HG02943 (cell line): ENCODE measurements at regions not wholly inside any gene's neighbourhood (a gene's known extent, or its start where the extent isn't known, plus 50 kb on each side); places are given as distances from the start of the nearest gene placed in this dataset.
"Not testable (repeated sequence)": the region's sequence is repeated elsewhere in the genome, so short reads cannot be mapped to it uniquely, and the experiment has no call there.

Experiments
- ATAC-seq: cut with Tn5 transposase; IDR thresholded peaks from one replicate; pipeline ENCODE4 v1.9.1; 2021; ENCODE audit warnings: mild to moderate bottlenecking, low read depth, moderate library complexity; ENCODE audit not compliant: unreplicated experiment

DNA sequence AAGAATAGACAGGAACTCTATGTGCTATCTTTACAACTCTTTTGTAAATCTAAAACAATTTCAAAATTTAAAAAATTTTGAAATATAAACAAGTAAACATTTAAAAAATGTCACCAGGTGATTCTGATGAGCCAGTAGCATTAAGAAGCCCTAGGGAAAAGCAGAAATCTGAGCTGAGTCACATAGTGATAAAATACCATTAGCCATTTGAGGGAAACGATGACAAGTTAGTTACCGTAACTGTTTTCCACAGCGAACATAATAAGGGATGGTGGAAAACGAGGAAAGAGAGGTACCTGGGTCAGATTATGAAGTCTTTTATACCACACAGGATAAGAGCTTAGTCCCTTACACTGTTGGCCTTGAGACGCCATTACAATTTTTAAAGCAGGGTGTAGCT is 55.5 kb downstream of the PRR15 start:
- no peak for ATAC-seq

DNA sequence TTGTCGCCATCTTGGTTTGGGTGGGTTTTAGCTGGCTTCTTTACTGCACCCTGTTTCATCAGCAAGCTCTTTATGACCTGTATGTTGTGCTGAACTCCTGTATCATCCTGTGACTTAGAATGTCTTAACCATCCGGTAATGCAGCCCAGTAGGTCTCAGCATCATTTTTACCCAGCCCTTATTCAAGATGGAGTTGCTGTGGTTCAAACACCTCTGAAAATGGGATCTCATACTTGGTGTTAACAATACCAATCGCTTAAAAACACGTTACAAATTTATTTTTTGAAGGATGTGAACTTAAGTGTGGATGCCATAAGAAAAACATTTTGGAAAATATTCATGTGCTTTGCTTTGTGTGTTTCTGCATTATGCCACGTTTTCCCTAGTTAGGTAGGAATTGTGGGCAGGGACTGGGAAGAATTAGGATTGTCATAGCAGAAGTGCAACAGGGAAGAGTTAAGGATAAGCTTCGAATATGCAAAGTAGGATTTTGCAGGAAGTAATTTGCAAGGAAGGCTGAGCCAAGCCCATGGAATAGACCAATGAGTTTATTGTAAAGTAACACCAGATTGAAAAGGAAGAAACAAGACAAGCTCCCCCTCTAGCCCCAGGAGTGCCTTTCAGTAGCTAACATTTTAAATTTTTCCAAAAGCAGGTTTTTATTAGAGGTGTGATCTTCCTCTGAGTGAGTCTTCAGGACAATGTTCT is 56.4 kb downstream of the PRR15 start:
- no peak for ATAC-seq

DNA sequence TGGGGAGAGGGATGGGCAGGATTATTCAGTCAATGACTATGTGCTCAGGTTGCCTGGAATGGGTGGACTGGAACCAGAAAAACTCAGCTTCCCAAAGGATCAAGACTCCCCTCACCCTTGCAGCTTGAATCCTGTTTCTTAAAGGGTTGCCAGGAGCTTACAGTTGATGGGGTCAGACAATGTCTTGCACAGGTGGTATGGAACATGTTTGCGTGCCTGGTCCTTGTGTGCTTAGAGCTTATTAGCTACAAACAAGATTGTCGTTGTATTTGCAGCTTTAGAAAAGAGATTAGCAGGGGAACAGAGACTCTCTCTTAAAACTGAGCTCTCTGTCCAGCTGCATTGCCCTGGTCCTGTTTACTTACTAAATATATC is 56.9 kb downstream of the PRR15 start:
- ATAC-seq = no peak

DNA sequence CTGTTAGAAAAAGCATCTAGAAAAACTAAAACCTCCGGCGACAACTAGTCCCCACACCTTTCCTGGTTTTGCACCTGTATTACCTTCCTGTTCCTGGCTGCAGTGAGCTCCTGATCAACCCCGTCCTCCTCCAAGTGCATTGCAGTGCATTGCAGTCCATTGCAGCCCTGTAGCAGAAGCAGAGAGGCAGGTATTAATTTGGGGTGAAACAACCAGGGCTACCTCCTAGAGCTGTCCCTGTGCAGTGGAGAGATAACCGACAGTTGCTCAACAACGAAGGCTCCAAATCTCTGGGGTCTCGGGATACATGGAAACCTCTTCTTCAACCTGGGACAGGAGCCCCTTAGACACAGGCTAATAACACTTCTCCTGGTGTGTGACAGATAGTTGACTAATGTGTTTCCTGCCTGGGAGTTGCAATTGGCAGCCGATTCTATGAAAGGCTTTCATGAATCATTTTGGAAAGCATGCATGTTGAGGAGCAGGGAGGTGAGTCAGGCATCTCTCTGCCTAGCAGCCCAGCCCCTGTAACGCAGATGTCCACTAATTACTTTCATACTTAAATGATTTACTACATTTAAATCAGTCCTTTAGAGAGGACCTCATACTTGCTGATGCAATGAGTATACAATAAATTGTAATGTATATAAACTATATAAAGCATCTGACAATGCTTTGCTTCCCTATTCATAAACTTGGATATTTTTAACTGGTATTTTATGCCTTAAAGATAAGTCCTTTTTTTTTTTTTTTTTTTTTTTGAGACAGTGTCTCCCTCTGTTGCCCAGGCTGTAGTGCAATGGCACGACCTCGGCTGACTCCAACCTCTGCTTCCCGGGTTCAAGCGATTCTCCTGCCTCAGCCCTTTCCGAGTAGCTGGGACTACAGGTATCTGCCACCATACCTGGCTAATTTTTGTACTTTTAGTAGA is 59.0 kb downstream of the PRR15 start:
- ATAC-seq = no peak

DNA sequence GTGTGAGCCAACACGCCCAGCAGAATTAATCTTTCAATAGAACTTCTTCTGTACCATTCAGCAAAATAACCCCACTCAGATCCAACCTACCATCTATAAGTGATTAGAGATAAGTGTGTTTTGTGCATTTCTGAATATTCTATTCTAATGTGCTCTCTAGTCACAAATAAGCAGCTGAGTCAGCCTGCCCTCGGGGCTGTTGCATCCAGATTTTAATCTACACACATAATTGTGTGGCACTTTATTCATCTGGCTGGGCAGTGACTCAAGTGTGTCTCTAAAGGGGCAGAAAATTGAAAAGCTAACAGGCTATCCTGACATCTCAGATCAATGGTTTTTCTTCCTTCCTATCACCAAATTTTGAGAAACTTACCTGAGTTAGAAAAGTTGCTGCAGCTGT is 60.3 kb downstream of the PRR15 start:
- ATAC-seq = no peak

DNA sequence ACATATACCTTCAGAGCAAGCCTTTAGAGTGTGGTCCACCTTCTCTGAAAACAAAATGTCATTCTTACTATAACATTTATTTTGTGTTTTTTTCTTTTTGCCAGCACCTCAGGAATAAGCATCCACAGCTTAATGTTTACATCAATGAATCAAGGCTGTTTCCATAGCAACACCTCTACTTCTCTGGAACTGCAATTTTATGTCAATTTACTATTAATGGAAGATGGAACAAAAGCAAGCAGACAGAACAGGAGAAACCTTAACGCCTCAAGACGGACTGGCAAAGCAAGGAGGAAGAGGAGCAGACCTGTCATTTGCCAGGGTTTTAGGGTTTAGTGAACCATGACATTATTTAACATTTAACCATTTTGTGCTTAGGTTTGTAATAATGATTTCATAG is 63.1 kb downstream of the PRR15 start:
- no peak for ATAC-seq

DNA sequence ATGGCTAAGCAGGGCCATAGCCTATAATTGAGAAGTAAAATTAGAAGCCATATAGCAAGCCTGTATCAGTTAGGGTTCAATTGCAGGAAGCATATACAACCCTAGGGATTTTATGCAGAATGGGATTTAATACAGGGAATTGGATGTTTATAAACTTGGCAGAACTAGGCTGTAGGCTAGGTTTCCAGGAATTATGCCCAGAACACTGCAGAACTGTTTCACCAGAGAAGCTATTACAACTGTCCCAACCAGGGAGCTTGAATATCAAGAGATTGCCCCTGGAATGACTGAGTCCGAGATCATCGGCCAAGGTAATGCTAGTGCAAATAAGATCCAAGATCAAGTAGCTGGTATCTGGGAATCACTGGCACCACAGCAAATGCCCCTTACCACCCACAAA is 64.0 kb downstream of the PRR15 start:
- no peak for ATAC-seq

DNA sequence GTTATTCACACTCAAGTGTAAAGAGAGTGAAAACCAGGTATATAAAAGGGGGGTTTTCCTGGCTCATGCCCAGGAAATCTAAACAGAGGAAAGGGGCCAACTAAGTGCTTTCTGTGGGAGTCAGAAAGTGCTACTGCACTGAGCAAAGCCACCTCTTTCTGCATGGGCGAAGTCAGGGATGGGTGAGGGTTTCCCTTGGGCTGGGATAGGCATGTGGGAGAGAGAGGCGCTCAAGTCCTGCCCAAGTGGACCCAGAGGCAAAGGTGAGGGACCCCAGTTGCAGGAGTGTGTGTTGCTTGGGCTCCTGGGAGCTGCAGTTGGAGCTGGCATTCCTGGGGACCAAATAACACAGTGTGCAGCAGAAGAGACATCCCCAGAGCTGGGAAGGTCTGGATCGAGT is 65.9 kb downstream of the PRR15 start:
- ATAC-seq = no peak

DNA sequence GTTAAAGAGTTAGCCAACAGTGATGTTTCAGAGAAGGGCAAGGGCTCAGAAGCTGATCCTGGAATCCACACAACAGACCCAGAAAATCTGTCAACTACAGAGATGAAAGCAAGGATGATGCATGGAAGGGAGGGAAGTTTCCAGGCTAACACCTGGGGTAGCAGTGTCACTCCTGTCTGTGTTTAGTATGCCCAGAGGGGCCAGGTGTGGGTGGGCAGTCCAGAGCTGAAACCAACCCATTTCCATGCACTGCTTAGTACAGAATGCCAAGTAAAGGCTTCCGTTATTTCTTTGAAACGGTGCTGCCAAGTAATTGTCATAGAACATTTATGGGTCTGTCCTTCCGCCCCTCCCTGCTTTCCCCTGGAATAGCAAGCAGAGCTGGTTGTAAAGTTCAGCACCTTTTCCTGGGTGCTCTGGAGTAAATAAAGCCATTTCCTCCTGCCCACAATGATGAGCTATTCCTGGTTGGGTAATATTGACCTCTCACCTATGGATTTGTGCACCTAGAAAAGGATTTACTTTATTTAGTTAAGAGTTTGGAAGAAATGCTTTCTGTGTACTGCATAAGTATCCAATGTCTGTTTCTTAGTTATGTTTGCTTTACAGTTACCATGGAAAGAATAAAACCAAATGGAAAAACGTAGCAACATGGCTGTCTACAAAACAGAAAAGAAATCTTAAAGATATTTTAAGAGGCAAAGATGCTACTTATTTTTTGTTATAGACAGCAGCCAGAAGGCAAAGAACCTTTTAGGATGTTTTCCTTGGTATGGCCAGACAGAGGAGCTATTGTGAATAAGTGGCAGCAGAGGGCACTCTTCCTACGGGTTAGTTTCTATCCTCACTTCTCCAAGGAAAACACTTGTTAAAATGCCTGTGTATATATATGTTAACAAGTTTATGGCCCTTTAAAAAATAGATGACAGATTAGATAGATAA is 71.7 kb downstream of the PRR15 start:
- not testable (repeated sequence) for ATAC-seq

DNA sequence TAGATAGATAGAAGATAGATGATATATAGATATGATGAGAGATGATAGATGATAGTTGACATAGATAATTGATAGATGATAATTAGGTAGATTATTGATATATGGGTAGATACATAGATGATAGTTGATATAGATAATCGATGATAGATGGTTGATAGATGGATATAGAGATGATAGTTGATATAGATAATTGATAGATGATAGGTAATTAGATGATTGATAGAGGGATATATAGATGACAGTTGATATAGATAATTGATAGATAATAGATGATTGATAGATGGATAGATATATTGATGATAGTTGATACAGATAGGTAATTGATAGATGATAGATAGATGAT is 72.3 kb downstream of the PRR15 start:
- no peak for ATAC-seq

DNA sequence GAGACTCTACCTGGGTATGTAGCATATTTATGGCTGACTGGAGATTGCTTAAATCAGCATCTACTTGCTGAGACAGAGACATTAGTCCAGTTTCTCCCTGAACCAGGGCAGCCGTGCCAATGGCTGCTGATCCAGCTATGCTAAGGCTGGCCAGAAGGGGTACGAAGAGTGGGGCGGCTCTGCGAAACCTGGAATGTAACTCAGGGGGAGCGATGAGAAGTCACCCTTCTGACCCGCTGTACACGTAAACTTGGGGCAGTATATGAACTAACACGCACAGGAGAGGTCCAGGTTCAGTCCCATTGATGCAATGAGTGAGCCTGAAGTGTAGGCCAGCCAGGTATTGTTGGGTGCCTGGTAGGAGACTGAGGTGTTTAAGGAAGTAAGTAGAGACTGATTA is 73.7 kb downstream of the PRR15 start:
- ATAC-seq = no peak

DNA sequence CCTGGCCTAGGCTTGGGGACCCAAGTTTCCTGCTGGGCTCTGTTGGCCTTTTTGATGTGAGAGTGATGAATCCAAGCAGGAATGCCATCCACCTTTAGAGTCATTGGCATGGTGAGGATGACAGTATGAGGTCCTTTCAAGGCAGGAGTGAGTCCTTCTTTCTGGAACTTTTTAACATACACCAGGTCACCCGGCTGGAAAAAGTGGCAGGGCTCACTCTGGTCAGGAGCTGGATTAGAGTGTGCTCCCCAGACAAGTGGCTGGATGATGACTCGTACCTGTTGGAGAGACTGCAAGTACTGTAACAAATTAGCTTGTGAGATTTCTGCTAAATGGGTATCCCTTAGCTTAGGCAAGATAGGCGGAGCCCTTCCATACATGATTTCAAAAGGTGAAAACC is 75.2 kb downstream of the PRR15 start:
- not testable (repeated sequence) for ATAC-seq

DNA sequence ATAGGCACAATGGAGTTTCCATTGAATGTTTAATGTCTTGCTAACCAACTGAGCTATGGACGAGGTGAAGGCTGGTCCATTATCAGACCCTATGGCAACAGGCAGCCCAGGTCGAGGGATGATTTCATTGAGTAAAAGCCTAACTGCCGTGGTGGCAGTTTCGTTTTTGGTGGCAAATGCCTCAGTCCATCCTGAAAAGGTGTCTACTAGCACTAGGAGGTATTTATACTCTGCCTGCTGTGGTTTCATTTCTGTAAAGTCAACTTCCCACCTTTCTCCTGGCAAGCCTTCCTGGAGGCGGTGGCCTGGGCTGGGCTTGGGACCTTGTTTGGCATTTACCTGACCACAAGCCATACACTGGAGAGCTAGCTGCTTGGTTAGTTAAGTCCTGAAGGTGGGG is 75.8 kb downstream of the PRR15 start:
- no peak for ATAC-seq

DNA sequence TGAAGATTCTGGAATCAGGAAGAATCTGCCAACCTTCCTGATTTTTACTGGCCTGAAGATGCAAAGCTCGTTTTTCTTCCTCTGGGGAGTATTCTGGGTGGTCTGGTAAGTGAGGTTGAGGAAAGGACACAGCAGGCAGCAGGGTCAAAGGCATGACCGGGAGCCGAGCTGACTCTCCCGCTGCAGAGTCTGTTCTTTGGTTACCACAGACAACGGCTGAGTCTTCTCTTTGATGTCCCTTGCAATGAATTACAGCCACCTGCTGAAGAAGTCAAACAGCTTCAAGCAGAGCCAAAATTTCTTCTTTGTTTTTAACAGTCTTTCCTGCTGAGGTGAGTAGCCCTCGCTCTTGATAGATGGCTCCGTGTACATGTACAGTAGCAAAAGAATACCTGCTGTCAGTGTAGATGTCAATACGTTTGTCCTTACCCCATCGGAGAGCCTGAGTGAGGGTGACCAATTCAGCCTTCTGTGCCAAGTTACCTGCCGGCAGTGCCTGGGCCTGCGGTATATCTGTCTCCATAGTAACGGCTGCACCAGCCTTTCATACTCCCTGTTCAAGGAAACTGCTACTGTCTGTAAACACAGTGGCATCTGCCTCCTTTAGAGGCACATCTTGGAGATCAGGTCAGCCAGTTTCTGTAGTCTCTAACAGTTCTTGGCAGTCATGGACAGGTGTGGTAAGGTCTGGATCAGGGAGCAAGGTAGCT is 76.4 kb downstream of the PRR15 start:
- no peak for ATAC-seq

DNA sequence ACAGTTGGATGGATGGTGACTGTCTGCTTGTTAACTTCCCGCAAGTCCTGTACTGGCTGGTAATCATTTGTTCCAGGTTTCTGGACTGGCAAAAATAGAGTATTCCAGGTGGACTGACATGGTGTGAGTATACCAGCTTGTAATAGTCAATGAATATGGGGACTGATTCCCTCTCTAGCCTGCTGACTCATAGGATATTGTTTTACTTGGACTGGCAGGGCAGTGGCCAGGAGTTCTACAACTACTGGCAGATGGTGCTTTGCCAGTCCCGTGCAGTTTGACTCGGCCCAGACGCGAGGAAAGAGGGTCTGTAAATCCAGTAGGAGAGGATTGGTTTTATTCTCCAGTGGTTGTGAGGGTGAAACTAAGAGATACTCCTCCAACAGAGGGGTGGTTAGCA is 78.0 kb downstream of the PRR15 start:
- no peak for ATAC-seq

DNA sequence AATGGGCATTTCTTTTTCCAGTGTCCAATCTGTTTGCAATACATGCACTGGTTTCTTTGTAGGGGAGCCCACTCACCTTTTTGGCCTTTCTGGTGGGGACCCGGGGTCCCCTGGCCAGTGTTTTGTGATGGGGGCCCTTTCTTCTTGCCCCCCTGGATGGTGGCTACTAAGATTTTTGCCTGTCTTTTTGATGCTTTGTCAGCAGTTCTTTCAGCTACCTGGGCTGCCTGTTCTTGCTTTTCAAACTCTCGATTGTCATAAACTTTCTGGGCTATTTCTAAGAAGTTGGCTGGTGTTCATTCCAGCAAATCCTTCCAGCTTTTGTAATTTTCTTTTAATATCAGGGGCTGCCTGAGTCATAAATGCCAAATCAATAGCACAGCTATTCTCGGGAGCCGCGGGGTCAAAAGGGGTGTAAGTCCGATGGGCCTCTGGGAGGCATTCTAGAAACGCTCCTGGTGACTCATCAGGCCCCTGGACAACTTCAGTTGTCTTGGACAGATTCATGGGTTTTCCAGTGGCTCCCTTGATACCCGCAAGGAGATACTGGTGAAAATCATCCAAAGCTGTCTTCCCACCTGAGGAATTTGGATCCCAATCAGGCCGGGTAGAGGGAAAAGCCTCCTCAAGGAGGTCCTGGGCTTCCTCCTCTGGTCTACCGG is 79.0 kb downstream of the PRR15 start:
- no peak for ATAC-seq

DNA sequence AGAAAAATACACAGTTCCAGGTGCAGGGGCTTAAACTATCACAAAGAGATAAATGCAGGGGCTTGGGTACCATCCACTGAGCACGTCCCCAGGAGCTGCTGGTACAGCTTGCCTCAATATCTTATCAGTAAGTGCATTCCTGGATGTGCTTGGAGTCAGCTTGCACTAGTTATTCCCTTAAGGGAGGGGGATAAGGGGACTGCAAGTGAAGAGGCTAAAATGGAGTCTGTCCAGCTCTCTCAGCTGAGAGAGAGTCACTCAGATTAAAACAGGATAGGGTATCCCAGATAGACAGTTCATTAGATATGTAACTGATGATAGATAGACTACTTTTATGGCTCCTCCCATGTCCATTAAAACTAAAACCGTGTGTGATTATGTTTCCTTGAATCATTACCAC is 82.5 kb downstream of the PRR15 start:
- ATAC-seq = not testable (repeated sequence)

DNA sequence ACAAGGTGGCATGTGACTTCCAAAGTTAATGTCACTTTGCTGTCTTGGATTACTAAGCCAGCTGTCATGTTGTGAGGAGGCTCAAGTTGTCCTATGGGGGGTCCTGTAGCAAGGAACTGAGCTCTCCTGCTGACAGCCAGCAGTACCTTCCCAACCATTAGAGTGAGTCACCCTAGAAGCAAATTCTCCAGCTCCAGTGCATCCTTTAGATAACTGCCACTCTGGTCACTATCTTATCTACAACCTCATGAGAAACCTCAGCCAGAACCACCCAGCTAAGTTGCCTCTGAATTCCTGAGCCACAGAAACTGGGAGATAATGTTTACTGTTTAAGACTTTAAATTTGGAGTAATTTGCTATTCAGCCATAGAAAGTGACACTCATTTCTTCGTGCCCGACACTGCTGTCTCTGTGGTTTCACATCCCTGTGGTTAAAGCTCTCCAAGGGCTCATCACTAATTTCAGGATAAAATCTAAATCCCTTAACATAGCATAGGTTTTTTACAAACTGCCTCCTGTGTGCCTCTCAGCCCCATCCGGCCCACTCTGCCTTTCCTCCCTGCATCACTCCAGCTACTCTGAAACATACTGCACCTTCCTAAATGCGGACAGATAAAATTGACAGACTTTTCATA is 83.5 kb downstream of the PRR15 start:
- ATAC-seq = no peak

DNA sequence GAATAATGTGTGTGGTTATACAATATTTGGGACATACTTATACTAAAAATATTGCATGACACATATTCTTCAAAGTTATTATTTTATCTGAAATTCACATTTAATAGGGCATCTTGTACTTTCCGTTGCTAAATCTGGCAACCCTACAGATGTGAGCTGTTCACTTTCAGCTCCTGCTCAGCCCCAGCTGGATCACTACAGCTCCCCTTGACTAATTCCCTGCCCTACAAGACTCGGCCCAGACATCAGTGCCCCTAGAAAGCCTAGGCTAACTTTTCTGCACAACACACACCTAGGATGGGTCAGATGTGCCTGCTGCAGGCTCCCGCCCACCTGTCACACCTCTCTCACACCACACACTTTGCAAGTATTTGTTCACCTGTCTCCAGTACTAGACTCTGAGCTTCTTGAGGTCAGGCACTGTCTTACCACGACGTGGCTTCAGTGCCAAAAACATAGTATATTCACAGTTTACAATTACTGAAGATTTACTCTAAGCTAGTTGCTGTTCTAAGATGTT is 84.1 kb downstream of the PRR15 start:
- not testable (repeated sequence) for ATAC-seq
